ENCODE measurements at regions not wholly inside any gene's neighbourhood (a gene's known extent, or its start where the extent isn't known, plus 50 kb on each side); places are given as distances from the start of the nearest gene placed in this dataset.

GRCh38 chr18:51433881-51434280 lies 236.4 kb upstream of the MEX3C start:
- TF ChIP-seq REST (IDR thresholded peaks at IDR 0.05; ENCODE audit: low read depth, low read length) (no peak), CTCF (IDR thresholded peaks at IDR 0.05 in 2 of 3, conservative IDR thresholded peaks at IDR 0.05 in 1 of 3; ENCODE audit: control insufficient read depth in 2 of 3, extremely low read depth in 1 of 3, insufficient read depth in 1 of 3, low read depth in 3 of 3, low read length in 3 of 3) (no peak), ZNF217 (IDR thresholded peaks at IDR 0.05) (no peak), SIN3A (IDR thresholded peaks at IDR 0.05; ENCODE audit: low read depth, low read length) (no peak), CHD1 (IDR thresholded peaks at IDR 0.05; ENCODE audit: low read depth, low read length) (no peak), POLR2A (IDR thresholded peaks at IDR 0.05; ENCODE audit: low read depth, low read length) (no peak), ETV6 (conservative IDR thresholded peaks at IDR 0.05 in 1 of 2, IDR thresholded peaks at IDR 0.05 in 1 of 2; ENCODE audit: borderline replicate concordance in 1 of 2, low read depth in 1 of 2) (no peak), ZNF24 (IDR thresholded peaks at IDR 0.05) (no peak), ZNF274 (IDR thresholded peaks at IDR 0.05; ENCODE audit: insufficient read depth, insufficient read length) (no peak)
- TF ChIP-seq, protein P1, sequence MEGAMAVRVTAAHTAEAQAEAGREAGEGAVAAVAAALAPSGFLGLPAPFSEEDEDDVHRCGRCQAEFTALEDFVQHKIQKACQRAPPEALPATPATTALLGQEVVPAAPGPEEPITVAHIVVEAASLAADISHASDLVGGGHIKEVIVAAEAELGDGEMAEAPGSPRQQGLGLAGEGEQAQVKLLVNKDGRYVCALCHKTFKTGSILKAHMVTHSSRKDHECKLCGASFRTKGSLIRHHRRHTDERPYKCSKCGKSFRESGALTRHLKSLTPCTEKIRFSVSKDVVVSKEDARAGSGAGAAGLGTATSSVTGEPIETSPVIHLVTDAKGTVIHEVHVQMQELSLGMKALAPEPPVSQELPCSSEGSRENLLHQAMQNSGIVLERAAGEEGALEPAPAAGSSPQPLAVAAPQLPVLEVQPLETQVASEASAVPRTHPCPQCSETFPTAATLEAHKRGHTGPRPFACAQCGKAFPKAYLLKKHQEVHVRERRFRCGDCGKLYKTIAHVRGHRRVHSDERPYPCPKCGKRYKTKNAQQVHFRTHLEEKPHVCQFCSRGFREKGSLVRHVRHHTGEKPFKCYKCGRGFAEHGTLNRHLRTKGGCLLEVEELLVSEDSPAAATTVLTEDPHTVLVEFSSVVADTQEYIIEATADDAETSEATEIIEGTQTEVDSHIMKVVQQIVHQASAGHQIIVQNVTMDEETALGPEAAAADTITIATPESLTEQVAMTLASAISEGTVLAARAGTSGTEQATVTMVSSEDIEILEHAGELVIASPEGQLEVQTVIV (IDR thresholded peaks at IDR 0.05; ENCODE audit: borderline replicate concordance, partially characterized antibody), result no peak

Measured in GM12878 (cell line).